Fibroblast of skin of back (primary cell): ENCODE measurements at regions not wholly inside any gene's neighbourhood (a gene's known extent, or its start where the extent isn't known, plus 50 kb on each side); places are given as distances from the start of the nearest gene placed in this dataset.

Source experiments
- DNase-seq: peaks from one replicate; pipeline ENCODE4 v3.0.0-alpha.2; 2013

DNA sequence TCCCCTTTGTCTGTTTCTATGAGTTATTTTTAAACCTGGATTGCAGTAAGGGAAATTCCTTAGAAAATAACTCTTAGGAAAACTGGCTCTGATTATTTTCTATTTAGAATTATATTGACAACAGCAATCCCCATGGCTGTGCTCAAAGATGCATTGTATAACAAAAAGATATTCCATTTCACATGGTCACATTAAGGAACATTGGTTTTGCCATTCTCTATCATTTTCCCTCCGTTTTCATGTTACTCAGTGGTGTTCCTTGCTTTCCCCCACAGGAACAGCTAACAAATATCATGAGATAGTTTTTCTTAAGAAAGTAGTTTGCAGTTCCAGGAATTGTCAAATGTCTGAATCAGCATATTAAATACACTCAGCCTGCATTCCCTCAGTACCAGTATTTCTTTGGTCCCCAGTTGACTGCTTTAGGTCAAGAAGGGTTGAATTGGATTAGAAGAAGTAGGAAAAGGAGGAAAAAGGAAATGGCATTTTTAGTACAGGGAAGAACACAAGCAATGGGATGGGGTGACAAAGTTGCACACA, 436.7 kb downstream of the TNS3 start:
- DNase-seq = no peak

DNA sequence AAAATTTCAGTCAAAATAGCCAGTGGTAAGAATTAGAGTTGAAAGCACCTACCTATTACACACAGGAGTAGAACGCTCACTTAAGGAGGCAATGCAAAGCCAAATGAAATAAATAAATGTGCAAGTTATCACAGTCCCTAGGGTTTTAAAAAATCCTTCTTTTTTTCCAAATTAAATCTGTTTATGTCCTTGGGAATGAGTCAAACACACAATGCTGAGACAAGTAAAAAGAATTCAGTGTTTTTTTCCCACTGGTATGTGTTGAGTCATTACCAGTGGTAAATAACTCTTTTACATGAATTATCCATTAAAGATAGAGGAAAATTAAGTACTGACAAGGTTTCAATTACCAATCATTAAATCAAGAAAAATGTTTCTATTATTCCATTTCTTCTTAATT, 438.6 kb downstream of the TNS3 start:
- peak; percentile 81 for DNase-seq

DNA sequence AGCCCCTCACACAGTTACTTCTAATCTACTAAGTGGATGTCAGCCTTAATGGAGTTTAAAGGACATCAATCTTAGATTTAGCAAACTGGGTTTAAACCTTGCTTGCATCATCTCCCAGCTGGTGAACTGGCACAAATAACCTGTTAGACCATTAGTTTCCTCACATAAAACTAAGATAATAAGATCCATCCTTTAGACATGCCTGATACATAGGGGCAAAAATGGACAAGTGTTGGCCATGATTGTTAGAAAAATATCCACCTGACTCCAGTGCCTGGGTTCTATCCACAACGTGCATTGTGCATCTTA, 439.1 kb downstream of the TNS3 start:
- no peak for DNase-seq

DNA sequence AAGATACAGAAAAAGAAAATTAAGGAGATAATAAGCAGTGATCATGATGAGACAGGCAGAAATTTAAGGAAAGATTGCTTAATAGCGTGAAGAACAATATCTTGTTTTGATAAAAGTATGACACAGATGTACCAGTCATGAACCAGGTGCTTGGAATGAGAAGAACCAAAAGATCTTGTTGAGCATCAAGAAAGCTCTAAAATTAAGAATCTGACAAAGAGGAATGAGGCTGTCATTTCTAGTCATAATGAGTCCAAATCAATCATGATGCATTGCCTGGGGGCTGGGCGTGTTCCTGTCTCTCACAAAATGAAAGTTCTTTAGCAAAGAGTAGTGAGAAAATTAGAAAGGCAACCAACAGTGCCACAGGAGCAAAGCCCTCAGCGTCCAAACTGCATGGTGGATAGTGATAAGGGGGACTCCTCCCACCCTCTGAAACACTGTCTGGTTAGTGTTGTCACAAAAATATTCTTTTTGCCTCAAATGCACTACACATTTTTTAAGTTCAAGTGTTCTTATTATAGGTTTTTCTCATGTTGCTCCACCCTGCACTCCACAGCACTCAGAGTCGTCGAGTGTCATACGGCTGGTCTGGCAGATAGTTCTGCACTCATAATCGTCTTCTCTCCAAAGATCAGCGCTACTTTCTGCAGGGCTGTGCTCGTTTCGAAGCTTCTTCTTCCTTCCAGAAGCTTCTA, 439.6 kb downstream of the TNS3 start:
- no peak for DNase-seq

DNA sequence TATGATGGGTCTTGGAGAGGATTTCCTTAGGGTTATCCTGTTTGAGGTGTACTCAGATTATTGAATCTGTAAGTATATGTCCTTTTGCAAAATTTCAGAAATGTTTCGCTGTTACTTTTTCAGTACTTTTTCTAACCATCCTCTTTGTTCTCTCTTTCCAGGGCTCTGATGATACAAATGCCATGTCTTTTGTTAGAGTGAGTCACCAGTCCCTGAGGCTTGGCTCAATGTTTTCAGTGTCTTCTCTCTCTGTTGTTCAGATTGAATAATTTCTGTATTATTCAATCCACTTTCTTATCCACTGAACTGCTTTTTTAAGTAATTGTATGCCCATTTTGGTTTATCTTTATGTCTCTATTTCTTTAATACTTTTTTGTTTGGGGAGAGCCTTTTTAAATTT, 449.4 kb downstream of the TNS3 start:
- DNase-seq = peak; percentile 56

DNA sequence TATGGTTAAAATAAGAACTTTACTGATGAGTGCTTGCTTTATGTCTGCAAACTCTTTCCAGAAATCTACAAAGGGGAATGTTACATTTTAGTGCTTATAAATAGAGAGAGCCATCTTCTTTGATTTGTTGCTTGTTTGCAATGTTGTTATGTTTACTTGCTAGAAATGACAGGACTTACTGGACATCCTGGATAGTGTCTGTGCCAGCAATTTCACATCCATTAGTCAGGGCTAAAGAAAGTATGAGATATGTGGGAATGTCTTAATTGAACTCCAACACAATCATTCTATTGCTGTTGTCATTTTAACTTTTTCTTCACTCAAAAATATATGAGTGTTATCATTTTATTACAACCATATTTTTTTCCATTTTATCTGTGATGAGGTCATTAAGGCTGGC, 453.2 kb downstream of the TNS3 start:
- DNase-seq = no peak

DNA sequence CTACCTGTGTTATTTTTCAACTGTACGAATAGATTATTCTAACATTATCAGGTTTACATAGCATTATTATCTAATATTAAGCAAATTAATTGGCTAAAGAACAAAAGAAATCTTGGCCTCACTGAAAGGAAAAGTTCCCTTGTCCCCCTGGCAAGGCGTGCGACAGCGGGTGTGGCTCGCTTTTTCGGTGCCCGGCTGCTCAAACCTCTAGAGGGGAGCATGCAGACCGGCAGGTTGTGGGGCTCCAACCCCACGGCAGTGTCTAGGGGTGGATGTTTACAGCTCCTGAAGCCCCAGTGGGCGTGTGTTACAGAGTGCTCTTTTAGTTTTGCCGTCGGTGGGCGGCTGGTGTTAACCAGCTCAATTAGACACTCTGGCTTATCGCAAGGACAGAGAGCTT, 456.4 kb downstream of the TNS3 start:
- DNase-seq = no peak

DNA sequence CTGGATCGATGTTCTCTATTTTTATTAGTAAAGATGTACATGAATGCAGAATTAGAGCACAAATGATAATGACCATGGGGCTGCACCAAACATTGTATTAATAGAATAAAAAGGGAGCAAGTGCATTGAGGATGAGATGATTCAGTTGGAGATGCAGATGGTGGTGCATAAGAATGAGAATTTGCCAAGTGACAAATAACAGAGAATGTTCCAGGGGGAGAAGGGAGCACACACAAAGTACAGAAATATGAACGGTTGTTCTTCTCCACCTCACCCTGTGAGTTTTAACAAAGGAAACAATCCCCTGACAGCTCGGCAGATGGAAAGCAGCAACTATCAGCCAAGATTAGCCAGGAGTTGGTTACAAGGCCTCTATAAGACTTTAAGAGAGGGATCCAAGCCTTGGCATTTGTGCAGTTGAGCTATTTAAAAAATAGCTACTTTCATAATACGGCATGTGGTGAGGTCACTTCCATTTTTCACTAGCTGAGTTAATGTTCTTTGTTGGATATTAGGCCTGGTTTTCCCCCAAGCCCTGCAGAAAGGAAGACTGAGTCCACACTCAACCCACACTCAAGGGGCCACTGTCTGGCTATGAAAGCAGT, 462.5 kb downstream of the TNS3 start:
- no peak for DNase-seq

DNA sequence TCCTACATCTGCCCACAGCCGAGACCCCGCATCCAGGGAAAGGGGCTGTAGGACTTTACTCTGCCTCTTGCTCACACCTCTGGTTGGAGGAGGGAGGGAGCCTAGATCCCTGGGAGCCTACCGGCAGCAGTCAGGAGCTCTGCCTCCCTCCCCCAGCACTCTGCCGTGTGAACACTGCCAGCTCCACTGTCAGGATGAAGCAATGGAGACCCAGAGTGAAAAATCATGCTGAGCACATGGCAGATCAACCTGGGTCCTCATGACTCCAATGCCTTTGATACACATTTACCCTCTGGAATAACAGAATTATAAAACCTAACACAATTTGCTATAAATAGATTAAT, 477.7 kb downstream of the TNS3 start:
- DNase-seq = no peak

DNA sequence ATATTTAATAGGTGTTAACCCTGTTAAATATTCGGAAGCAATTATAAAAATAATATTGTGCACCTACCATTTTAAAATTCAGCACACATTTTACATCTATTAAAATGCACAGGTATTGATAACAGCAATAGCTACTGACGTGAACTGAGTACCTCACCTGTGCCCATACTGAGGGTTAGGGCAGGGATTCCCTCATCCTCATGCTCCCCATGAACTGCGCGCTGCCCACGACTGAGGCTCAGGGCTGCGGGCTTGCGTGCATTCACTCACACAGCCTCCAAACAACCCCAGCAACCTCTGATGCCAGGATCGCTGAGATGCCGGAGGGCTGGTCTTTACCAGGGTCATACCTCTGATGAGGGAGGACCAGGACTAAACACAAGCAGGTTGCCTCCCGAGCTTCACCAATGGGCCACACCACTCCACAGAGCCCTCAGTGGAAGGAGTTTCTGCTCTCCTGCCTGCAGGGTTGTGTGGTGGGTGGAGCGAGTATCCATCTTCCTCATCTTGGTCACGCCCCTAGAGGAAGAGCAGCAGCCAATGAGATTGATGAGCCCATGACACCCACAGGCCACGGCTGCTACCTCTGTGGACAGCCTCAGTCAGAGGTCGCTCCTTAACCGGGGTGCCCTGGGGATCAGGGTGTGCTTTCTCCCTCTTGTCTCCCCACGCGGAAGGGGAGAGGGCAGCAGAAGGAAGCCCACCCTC, 478.3 kb downstream of the TNS3 start:
- no peak for DNase-seq

DNA sequence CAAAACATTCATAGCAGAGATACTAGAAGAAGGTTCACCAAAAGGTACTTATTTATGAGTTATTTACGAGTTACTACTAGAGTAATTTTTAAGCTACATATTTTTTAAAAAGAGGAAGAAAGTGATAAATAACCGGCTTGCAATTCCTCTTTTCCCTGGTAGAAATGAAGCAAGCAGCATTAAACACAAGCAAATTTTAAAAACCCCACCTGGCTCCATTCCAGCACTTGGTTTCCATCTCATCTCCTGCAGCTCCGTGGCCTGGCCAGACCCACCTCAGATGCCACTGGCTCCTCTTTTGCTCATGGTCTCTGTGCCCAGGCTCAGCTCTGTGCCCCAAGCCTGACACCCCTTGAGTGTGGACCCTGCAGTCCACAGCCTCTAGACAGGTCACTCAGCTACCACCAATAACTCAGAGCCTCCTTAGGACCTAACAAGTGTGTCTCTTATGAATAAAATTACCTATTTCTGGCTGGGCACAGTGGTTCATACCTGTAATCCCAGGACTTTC, 479.5 kb downstream of the TNS3 start:
- no peak for DNase-seq

DNA sequence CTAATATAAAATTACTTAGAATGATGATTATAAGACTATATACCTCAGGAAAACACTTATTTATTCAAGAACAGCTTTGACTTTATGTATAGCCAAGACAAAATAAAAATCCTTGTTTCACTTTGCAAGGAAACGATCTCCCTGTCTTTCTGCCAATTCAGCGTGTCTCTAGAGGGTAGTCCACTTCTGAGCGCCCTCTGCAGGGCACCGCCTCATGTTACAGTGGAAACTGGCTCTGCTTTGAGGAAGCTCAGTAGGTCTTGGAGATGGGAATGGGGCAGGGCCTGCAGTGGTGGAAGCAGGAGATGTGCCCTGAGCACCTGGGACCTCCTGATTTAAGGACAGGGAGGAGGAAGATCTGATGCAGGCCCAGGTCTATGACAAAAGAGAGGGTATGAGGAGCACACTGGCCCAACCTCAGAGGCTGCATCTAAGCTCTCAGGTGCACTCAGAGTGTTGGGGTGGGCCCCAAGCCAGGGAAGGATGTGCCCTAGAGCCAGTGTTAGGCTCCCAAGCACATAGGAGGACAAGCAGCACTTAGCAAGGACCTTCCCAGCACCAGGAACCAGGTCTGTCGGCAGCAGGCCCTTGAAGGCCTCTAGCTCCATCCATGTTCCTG, 481.0 kb downstream of the TNS3 start:
- DNase-seq = peak; percentile 68

DNA sequence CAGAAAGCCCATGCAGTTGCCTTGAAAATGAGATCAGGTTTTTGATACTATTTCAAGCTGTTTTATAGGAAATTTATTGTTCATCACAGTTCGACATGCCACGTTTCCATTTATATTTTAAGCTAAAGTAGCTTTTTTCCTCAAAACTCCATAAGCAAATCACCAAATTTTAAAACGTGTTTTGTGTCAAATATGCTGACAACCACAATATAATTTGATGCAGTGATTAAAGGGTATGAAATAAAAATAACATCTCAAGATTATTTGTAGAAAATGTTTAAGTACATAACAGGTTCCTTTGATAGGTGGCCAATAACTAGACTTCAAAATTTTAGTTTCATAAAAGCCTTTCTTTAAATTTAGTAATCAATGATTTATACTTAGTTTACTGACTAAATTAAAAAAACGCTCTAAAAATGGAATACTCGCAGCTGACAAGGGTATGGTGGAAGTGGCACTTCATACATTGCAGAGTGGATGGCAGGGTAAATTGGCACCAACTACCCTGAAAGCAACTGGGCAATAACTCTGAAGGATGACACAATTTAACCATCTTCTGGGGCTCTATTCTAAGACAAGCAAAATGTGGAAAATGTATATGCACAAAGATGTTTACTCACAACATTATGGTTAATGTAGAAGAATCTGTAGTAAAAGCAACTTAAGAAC, 481.6 kb downstream of the TNS3 start:
- DNase-seq = no peak

DNA sequence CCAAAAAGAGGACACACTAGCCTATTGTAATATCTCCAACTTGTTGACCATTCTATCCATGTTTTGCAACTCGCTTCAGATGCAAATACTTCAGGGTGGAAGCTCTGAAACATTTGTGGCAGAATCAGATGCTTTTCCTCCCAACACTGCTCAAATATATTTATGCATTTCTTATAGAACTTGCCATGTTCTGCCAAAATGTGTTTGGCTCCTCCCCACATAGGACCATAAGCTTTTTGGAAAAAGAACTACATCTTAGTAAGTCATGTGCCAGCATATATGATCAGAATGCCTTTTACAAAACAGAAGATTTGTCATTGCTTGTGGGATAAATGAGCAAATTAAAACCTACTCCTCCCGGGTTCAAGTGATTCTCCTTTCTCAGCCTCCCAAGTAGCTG, 484.5 kb downstream of the TNS3 start:
- no peak for DNase-seq

DNA sequence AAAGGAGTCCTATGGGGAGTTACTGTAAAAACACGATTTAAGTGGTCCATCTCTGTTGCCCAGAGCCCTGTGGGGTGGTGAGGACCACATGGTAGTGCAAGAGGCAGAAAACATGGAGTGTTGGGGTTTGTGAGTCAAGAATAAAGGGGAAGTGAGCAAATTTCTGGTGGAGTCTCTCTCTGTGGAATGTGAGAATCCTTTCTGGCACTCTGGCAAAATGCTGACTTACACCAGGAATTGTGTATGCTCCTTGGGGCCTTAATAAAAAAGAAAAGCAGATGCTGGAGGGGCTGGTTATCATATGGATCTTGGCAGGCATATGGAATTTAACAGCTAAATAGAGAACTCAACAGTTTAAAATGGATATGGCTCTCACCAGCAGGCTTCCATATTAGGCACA, 486.0 kb downstream of the TNS3 start:
- DNase-seq = peak; percentile 83

DNA sequence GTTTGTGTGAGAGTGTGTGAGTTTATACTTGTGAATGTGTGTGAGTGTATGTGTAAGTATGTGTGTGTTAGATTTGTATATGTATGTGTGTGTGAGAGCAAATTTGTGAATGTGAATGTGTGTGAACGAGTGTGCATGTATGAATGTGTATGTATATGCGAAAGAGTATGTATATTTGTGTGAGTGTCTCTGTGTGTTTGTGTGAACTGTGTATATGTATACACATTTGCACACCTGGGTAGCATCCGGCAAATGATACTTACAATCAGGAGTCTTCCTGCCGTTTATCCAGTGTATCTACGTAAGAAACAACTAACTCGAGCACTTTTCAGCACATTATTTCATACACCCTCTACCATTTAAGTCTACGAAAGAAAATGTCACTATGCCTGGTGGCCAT, 487.4 kb downstream of the TNS3 start:
- DNase-seq = no peak

DNA sequence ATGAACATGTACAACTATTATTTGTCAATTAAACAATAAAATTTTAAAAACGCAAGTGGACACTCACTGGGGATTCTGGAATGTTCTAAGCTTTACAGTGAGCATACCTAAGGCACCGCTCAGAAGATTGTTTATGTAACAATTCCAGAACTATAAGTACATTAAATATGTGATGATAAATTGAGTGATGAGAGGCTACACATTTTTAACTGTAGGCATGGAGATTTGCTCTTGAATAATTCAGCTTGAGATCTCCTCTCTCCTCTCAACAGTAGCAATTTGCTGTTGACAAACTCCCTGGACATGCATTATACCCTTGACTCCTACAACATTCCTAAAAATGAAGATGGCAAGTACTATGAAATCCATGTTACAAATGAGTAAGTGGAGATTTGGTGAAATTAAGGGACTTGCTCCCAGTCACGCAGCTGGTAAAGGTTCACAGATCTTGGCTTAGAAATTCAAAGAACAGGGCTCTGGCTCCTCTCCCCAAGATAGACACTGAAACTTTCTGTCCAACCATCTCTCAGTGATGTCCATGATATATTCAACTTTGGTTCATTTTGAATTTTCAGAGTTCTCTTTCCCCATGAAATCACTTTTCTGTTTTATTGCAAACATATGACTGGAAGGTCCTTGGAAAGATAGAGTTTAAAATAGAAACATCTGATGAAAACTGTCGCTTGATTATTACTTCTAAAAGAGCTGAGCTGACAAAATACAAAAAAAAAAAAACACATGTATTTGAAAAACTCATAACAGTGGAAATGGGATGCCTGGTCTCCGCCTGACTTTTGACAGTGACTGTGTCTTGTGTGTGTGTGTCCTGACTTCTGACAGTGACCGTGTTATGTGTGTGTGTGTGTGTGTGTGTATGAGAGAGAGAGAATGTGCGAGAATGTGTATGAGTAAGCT, 488.3 kb downstream of the TNS3 start:
- peak; percentile 87 for DNase-seq

DNA sequence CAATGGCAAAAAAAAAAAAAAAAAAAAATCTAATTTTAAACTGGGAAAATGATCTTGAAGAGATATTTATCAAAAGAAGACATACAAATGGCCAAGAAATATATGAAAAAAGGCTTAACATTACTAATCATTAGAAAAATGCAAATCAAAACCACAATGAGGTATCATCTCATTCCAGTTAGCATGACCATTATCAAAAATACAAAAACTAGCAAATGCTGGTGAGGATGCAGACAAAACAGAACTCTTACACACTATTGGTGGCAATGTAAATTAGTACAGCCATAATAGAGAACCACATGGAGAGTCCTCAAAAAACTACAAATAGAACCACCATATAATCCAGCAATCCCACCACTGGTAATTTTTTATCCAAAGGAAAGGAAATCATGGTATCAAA, 489.6 kb downstream of the TNS3 start:
- peak; percentile 57 for DNase-seq

DNA sequence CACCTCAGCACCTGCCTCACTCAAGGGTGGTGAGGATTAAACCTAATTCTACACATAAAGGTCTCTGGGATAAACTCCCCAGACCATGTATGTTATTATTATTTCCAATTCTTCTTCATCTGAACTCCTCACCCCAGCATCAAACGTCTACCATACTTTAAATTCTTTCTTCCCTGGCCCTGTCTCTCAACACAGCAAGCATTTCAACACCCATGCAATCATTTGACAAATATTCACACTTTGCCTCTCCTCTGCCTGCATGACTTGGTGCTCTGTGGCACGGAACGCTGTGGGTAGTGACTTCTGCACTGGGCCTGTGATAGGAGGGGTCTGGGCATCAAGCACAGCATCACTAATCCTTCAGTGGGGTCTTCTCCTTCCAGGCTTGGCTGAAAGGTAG, 490.8 kb downstream of the TNS3 start:
- peak; percentile 91 for DNase-seq

DNA sequence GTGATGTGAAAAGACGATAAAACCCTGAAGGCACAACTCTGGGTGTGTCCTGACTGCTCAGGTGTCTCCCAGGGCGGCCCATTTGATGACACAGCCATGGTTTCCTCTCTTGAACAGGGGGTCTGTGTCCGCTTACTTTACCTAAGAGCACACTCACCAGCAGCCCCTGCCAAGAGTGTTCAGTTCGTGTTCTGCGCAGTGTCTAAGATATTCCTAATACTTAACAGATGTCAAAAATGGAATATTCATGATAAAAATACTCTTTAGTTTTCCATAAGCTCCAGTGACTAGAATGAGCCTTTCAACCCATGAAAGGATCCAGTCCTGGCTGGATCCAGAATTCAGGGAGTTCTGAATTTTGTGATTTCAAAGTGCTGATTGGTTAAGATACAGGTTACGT, 492.4 kb downstream of the TNS3 start:
- DNase-seq = no peak

DNA sequence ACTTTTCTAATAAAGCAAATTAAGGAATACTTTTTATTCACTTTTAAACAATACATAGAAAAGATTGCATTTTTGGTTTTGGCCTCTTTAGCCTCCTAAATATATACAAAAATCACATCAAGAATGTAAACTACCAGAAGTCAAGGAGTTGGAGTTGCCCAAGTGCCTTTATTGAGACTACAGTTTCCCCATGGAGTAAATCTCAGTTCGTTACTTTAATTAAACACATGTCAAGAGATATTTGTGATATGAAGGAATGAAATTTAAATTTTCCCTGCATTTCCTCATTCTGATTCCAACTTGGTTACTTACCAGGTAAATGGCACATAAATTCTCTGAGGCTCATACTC, 492.9 kb downstream of the TNS3 start:
- no peak for DNase-seq
